Astrocyte (in vitro differentiated cells and primary cell): ENCODE measurements at regions not wholly inside any gene's neighbourhood (a gene's known extent, or its start where the extent isn't known, plus 50 kb on each side); places are given as distances from the start of the nearest gene placed in this dataset.

Source experiments
- DNase-seq: peaks from one replicate; pipeline ENCODE4 v3.0.0-alpha.2; 2010; ENCODE audit warnings: low read depth
- FAIRE-seq: peaks from 2 replicates; lab custom pipeline; 2011; peaks lifted over from hg19 to GRCh38; lab: Jason Lieb, UNC
- H2AFZ ChIP-seq: 2 replicates; pipeline ENCODE4 v1.6.0; 2012; ENCODE audit warnings: low read depth, low read length, inconsistent platforms
- H3K27ac ChIP-seq: 2 replicates; pipeline ENCODE4 v1.5.1; 2011; ENCODE audit warnings: low read depth, low read length, inconsistent platforms
- H3K27me3 ChIP-seq: 2 replicates; pipeline ENCODE4 v1.6.0; 2011; ENCODE audit warnings: low read length, inconsistent platforms; ENCODE audit not compliant: insufficient read depth
- H3K36me3 ChIP-seq: 2 replicates; pipeline ENCODE4 v1.5.1; 2011; ENCODE audit warnings: low read length, inconsistent platforms; ENCODE audit not compliant: insufficient read depth
- H3K4me1 ChIP-seq: 2 replicates; pipeline ENCODE4 v1.5.1; 2011; ENCODE audit warnings: low read length, inconsistent platforms; ENCODE audit not compliant: insufficient read depth
- H3K4me2 ChIP-seq: 2 replicates; pipeline ENCODE4 v1.6.0; 2012; ENCODE audit warnings: low read length, inconsistent platforms
- H3K4me3 ChIP-seq: 2 replicates; pipeline ENCODE4 v1.5.1; 2011; ENCODE audit warnings: low read depth, mild to moderate bottlenecking, low read length, inconsistent platforms; ENCODE audit not compliant: insufficient read depth
- H3K79me2 ChIP-seq: 2 replicates; pipeline ENCODE4 v1.6.0; 2012; ENCODE audit warnings: mild to moderate bottlenecking, low read length, inconsistent platforms; ENCODE audit not compliant: insufficient read depth
- H3K9ac ChIP-seq: 2 replicates; pipeline ENCODE4 v1.6.0; 2012; ENCODE audit warnings: mild to moderate bottlenecking, low read length, inconsistent platforms
- H3K9me3 ChIP-seq: 2 replicates; pipeline ENCODE4 v1.5.1; 2012; ENCODE audit warnings: low read depth, mild to moderate bottlenecking, low read length, inconsistent platforms; ENCODE audit not compliant: insufficient read depth
- H4K20me1 ChIP-seq: 2 replicates; pipeline ENCODE4 v1.6.0; 2012; ENCODE audit warnings: low read length, inconsistent platforms; ENCODE audit not compliant: insufficient read depth
- H3K27ac Mint-ChIP-seq: one replicate; pipeline ENCODE4 v1.8.0; 2021; ENCODE audit warnings: mild to moderate bottlenecking, mixed read lengths; ENCODE audit not compliant: unreplicated experiment
- H3K27me3 Mint-ChIP-seq: one replicate; pipeline ENCODE4 v1.8.0; 2021; ENCODE audit warnings: low read depth, mixed read lengths; ENCODE audit not compliant: unreplicated experiment
- H3K36me3 Mint-ChIP-seq: one replicate; pipeline ENCODE4 v1.8.0; 2021; ENCODE audit warnings: low read depth, mixed read lengths; ENCODE audit not compliant: unreplicated experiment
- H3K4me1 Mint-ChIP-seq: one replicate; pipeline ENCODE4 v1.8.0; 2021; ENCODE audit warnings: low read depth, mixed read lengths; ENCODE audit not compliant: unreplicated experiment
- H3K4me3 Mint-ChIP-seq: one replicate; pipeline ENCODE4 v1.8.0; 2021; ENCODE audit warnings: mild to moderate bottlenecking, moderate library complexity, mixed read lengths; ENCODE audit not compliant: unreplicated experiment
- H3K9me3 Mint-ChIP-seq: one replicate; pipeline ENCODE4 v1.8.0; 2021; ENCODE audit warnings: mild to moderate bottlenecking, mixed read lengths; ENCODE audit not compliant: unreplicated experiment
- CTCF ChIP-seq: IDR thresholded peaks from 2 replicates; pipeline ENCODE4 v1.5.1; 2011; ENCODE audit warnings: low read depth, mild to moderate bottlenecking, inconsistent platforms, low read length, moderate library complexity; ENCODE audit not compliant: insufficient read depth
- EZH2 ChIP-seq: IDR thresholded peaks from 2 replicates; pipeline ENCODE4 v1.6.1; 2012; ENCODE audit warnings: mild to moderate bottlenecking, low read length, inconsistent platforms; ENCODE audit not compliant: insufficient read depth

GRCh38 chr2:149924028-149924427, 336.5 kb upstream of the MMADHC start:
- Mint-ChIP-seq H3K9me3 (peaks cover 2% of the 10 kb centered on the region), H3K4me1 (peaks cover 7% of the 10 kb centered on the region), H3K36me3 (no peaks in the 10 kb centered on the region), H3K4me3 (no peak overlapping the region), H3K27ac (peak overlapping the region; percentile 8), H3K27me3 (no peaks in the 10 kb centered on the region)
- Histone ChIP-seq H3K4me1 (peaks cover 5% of the 10 kb centered on the region), H3K4me2 (peak overlapping the region; percentile 55), H3K36me3 (no peaks in the 10 kb centered on the region), H4K20me1 (no peaks in the 10 kb centered on the region), H2AFZ (peak overlapping the region; percentile 40), H3K79me2 (no peaks in the 10 kb centered on the region), H3K27me3 (no peaks in the 10 kb centered on the region), H3K9ac (peak overlapping the region; percentile 4), H3K4me3 (no peak overlapping the region), H3K27ac (peak overlapping the region; percentile 33), H3K9me3 (no peaks in the 10 kb centered on the region)
- peak; percentile 69 for FAIRE-seq
- no peak for TF ChIP-seq CTCF
- no peak for TF ChIP-seq EZH2
- DNase-seq = peak; percentile 58

- H3K4me1 ChIP-seq = peaks cover 5% of the 10 kb centered on the region
- H3K27ac ChIP-seq = no peak overlapping the region
- H3K9me3 ChIP-seq = no peaks in the 10 kb centered on the region
- Mint-ChIP-seq H3K9me3 (peaks cover 2% of the 10 kb centered on the region), H3K27me3 (no peaks in the 10 kb centered on the region), H3K27ac (no peak overlapping the region), H3K4me1 (peaks cover 7% of the 10 kb centered on the region), H3K36me3 (no peaks in the 10 kb centered on the region), H3K4me3 (no peak overlapping the region)
- no peak for TF ChIP-seq CTCF
- TF ChIP-seq EZH2 = no peak
- H3K27me3 ChIP-seq = no peaks in the 10 kb centered on the region
- H3K4me2 ChIP-seq = no peak overlapping the region
- no peak overlapping the region for H3K9ac ChIP-seq
- no peaks in the 10 kb centered on the region for H3K36me3 ChIP-seq
- H4K20me1 ChIP-seq = no peaks in the 10 kb centered on the region
- H2AFZ ChIP-seq = no peak overlapping the region
- DNase-seq = no peak
- no peak overlapping the region for H3K4me3 ChIP-seq
- no peak for FAIRE-seq
- H3K79me2 ChIP-seq = no peaks in the 10 kb centered on the region
Observed at GRCh38 chr2:149921911-149922616, 334.5 kb upstream of the MMADHC start.

- Histone ChIP-seq H3K4me3 (no peak overlapping the region), H3K9me3 (no peaks in the 10 kb centered on the region), H3K9ac (no peak overlapping the region), H3K4me2 (no peak overlapping the region), H3K36me3 (no peaks in the 10 kb centered on the region), H3K79me2 (no peaks in the 10 kb centered on the region), H3K27ac (no peak overlapping the region), H3K27me3 (no peaks in the 10 kb centered on the region), H4K20me1 (no peaks in the 10 kb centered on the region), H2AFZ (no peak overlapping the region), H3K4me1 (peaks cover 5% of the 10 kb centered on the region)
- H3K4me1 Mint-ChIP-seq = peaks cover 7% of the 10 kb centered on the region
- no peak for FAIRE-seq
- H3K4me3 Mint-ChIP-seq = no peak overlapping the region
- H3K27me3 Mint-ChIP-seq = no peaks in the 10 kb centered on the region
- no peak for DNase-seq
- no peaks in the 10 kb centered on the region for H3K36me3 Mint-ChIP-seq
- H3K27ac Mint-ChIP-seq = no peak overlapping the region
- H3K9me3 Mint-ChIP-seq = peaks cover 2% of the 10 kb centered on the region
- TF ChIP-seq CTCF (no peak), EZH2 (no peak)
Observed at GRCh38 chr2:149920389-149920788, 332.8 kb upstream of the MMADHC start.
